ENCODE measurements at regions not wholly inside any gene's neighbourhood (a gene's known extent, or its start where the extent isn't known, plus 50 kb on each side); places are given as distances from the start of the nearest gene placed in this dataset.

DNA sequence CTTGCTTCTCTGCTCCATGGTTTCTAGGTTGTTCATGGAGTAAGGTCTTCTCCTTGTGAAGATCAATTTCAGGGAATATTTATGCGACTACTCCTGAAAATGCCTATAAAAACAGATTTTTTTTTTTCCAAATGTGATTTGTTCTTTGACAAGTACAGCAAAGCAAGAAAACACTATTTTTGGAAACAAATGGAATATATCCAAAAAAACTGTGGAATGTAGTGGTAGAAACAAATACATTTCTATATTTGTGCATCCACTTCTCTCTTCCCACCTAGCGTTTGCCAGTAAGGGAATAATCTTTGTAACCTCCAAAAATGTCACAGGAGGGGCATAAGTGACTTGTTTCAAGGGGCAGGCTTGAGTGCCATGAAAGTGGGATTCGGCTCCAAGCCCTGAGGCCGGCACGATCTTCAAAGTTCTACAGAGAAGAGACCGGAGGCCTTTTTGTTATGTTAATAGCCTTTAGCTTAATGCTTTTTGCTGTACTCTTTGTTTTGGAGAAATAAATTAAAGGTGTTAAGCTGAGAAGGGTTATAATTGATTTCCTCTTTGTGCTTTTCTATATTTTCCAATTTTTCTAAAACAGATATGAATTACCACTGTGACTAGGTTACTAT, 200.6 kb downstream of the NRP2 start:
- TF ChIP-seq, protein P1, sequence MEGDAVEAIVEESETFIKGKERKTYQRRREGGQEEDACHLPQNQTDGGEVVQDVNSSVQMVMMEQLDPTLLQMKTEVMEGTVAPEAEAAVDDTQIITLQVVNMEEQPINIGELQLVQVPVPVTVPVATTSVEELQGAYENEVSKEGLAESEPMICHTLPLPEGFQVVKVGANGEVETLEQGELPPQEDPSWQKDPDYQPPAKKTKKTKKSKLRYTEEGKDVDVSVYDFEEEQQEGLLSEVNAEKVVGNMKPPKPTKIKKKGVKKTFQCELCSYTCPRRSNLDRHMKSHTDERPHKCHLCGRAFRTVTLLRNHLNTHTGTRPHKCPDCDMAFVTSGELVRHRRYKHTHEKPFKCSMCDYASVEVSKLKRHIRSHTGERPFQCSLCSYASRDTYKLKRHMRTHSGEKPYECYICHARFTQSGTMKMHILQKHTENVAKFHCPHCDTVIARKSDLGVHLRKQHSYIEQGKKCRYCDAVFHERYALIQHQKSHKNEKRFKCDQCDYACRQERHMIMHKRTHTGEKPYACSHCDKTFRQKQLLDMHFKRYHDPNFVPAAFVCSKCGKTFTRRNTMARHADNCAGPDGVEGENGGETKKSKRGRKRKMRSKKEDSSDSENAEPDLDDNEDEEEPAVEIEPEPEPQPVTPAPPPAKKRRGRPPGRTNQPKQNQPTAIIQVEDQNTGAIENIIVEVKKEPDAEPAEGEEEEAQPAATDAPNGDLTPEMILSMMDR (IDR thresholded peaks at IDR 0.05 in 2 of 3, conservative IDR thresholded peaks at IDR 0.05 in 1 of 3; ENCODE audit: borderline replicate concordance in 1 of 3, insufficient read depth in 1 of 3, low read depth in 2 of 3, low read length in 2 of 3), result no peak
- TF ChIP-seq POLR2A (IDR thresholded peaks at IDR 0.05; ENCODE audit: borderline replicate concordance, extremely low read depth, insufficient read depth, insufficient read length) (no peak), FOSL1 (IDR thresholded peaks at IDR 0.05; ENCODE audit: low read depth) (no peak), CEBPB (IDR thresholded peaks at IDR 0.05; ENCODE audit: low read depth) (no peak), SP1 (IDR thresholded peaks at IDR 0.05; ENCODE audit: low read depth) (no peak), SRF (IDR thresholded peaks at IDR 0.05; ENCODE audit: low read depth) (no peak), EZH2phosphoT487 (IDR thresholded peaks at IDR 0.05; ENCODE audit: borderline replicate concordance) (no peak), EZH2 (IDR thresholded peaks at IDR 0.05) (no peak), ELF1 (IDR thresholded peaks at IDR 0.05; ENCODE audit: borderline replicate concordance, low read depth) (no peak), ZFX (IDR thresholded peaks at IDR 0.05) (no peak), POLR2AphosphoS5 (IDR thresholded peaks at IDR 0.05; ENCODE audit: low read depth, low read length) (no peak)
- TF ChIP-seq, protein P2, sequence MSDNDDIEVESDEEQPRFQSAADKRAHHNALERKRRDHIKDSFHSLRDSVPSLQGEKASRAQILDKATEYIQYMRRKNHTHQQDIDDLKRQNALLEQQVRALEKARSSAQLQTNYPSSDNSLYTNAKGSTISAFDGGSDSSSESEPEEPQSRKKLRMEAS (IDR thresholded peaks at IDR 0.05), result no peak
- TF ChIP-seq, protein P3, sequence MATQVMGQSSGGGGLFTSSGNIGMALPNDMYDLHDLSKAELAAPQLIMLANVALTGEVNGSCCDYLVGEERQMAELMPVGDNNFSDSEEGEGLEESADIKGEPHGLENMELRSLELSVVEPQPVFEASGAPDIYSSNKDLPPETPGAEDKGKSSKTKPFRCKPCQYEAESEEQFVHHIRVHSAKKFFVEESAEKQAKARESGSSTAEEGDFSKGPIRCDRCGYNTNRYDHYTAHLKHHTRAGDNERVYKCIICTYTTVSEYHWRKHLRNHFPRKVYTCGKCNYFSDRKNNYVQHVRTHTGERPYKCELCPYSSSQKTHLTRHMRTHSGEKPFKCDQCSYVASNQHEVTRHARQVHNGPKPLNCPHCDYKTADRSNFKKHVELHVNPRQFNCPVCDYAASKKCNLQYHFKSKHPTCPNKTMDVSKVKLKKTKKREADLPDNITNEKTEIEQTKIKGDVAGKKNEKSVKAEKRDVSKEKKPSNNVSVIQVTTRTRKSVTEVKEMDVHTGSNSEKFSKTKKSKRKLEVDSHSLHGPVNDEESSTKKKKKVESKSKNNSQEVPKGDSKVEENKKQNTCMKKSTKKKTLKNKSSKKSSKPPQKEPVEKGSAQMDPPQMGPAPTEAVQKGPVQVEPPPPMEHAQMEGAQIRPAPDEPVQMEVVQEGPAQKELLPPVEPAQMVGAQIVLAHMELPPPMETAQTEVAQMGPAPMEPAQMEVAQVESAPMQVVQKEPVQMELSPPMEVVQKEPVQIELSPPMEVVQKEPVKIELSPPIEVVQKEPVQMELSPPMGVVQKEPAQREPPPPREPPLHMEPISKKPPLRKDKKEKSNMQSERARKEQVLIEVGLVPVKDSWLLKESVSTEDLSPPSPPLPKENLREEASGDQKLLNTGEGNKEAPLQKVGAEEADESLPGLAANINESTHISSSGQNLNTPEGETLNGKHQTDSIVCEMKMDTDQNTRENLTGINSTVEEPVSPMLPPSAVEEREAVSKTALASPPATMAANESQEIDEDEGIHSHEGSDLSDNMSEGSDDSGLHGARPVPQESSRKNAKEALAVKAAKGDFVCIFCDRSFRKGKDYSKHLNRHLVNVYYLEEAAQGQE (IDR thresholded peaks at IDR 0.05; ENCODE audit: low read depth), result no peak
- TF ChIP-seq, protein P4, sequence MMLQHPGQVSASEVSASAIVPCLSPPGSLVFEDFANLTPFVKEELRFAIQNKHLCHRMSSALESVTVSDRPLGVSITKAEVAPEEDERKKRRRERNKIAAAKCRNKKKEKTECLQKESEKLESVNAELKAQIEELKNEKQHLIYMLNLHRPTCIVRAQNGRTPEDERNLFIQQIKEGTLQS (IDR thresholded peaks at IDR 0.05), result no peak

Measured in HCT116 (cell line).